Fibroblast of peridontal ligament (primary cell): ENCODE measurements at regions not wholly inside any gene's neighbourhood (a gene's known extent, or its start where the extent isn't known, plus 50 kb on each side); places are given as distances from the start of the nearest gene placed in this dataset.
"Not testable (repeated sequence)": the region's sequence is repeated elsewhere in the genome, so short reads cannot be mapped to it uniquely, and the experiment has no call there.

Experiments
- DNase-seq: peaks from one replicate; pipeline ENCODE4 v3.0.0-alpha.2; 2010; ENCODE audit errors: extremely low read depth

DNA sequence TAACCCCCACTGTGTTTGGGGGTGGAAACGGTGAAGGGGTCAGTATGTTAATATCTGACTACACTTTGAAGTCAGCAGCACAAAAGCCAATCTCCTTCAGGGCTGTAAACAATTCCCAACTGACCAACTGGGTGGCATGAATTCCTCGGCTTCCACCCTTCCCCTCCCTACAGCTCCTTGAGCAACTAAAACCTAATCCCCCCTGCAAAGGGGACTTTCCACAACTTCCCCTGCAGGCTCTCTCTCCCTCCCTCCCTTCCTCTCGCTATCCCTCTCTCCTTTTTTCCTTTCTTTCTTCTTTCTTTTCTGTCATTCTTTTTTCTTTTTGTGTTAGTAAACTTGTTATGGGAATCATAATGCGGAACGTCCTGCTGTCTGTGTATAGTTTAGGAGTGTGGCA is 65.1 kb upstream of the PTCH1 start:
- no peak for DNase-seq

DNA sequence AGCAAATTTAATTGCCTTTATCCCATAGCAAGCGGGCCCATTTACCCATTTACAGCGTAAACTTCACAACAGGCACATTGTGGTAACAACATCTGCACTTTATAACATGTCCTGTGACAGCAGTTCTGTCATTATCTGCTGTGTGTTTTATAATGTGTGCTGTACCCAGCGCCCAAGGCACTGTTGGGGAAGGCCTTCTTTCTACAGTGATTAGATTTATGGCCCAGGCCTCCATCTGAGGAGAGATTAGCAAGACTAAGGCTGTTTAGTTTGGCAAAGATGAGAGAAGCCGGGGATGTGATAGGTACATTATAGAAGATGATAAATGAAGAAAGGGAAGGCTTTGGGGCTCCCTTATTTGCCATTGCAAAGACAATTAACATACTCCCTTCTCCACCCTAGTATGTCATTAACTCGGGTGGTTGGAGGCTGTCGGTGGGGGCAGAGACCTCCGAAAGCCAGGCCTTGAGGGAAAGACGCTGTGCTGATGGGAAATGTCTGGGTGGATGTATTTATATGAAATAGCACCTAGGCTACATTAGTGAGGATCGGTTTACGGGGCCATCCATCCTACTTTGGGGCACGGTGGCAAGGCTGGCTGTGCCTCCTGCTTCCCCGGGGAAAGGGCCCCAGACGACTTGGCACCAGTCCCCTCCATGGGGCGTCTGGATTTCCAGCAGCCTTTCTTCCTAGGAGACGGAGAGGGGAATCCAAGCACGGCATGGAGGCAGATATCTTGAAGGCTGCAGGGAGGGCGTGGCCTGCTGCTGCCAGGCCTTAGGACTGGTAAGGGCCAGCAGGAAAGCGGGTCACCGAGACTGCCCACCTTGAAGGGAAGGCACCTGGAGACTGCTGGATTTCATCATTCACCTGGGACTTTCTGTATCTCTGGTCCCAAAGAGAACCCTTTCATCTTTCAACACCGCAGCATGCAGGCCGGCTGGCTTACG is 64.3 kb upstream of the PTCH1 start:
- DNase-seq = no peak

DNA sequence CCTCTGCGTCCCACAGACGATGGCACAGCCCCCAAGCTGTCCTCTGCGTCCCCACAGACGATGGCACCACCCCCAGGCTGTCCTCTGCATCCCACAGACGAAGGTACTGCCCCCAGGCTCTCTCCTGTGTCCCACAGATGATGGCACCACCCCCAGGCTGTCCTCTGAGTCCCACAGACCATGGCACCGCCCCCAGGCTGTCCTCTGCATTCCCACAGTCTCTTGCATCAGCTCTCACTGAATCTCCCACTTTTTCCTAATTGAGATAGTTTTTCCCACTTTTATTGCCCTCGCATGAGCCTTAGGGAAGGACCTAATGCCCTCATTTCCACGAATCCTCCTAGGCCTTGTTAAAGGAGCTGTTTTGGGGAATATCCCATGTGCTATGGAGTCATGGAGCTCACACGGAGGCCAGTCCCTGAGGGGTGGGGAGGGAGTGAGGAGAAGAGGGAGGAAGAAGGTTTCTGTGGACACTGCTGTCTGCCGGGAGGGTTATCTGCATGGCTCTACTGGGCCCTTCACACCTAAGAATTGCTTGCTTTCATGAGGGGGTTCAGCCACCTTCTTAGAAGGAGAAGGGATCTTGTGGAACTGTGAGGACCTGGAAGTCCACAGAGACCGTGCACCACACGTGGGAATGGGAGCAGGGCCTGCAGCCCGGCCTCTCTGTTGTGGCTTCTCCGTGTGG is 58.2 kb upstream of the PTCH1 start:
- DNase-seq = no peak

DNA sequence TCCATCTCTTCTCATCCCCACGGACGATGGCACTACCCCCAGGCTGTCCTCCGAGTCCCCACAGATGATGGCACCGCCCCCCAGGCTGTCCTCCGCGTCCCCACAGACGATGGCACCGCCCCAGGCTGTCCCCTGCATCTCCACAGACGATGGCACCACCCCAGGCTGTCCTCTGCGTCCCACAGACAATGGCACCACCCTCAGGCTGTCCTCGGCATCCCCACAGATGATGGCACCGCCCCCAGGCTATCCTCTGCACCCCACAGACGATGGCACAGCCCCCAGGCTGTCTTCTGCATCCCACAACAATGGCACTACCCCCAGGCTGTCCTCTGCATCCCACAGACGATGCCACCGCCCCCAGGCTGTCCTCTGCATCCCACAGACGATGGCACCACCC is 57.4 kb upstream of the PTCH1 start:
- DNase-seq = no peak

GRCh38 chr9:95573463-95573862 is 56.7 kb upstream of the PTCH1 start:
- no peak for DNase-seq

GRCh38 chr9:95572381-95573151 is 55.8 kb upstream of the PTCH1 start:
- peak; percentile 59 for DNase-seq

- no peak for DNase-seq
Measured at GRCh38 chr9:95570646-95571045, 53.9 kb upstream of the PTCH1 start.

DNA sequence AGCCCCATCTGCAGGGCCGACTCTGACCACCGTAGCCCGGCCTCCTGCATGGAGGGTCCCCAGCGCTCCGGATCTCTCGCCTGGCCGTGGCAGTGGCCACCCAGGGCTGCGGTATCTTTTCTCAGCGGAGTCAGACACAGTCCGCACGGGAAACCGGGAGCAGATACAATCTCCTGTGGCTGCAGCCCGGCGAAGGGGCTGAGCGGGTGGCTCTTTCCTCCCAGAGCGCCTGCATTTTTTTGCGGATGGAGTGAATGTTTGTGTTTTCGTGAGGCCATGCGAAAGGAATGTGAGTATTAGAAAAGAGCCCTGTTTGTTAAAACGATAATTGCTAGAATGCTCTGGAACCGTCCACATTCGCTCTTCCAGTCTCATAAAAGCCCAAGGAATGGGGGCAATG is 53.4 kb upstream of the PTCH1 start:
- DNase-seq = peak; percentile 8

- not testable (repeated sequence) for DNase-seq
Measured at GRCh38 chr9:95568735-95569134, 52.0 kb upstream of the PTCH1 start.
